Fibroblast of mammary gland (primary cell): ENCODE measurements at regions not wholly inside any gene's neighbourhood (a gene's known extent, or its start where the extent isn't known, plus 50 kb on each side); places are given as distances from the start of the nearest gene placed in this dataset.
A peak's percentile ranks its signal among the peaks of the same experiment; 100 is the strongest.

Experiments
- DNase-seq: peaks from one replicate; pipeline ENCODE4 v3.0.0-alpha.2; 2010; ENCODE audit warnings: low read depth
- H3K4me3 ChIP-seq: 2 replicates; pipeline ENCODE4 v1.5.1; 2011; ENCODE audit warnings: low read depth, mild to moderate bottlenecking, low read length, moderate library complexity; ENCODE audit not compliant: control insufficient read depth
- CTCF ChIP-seq: conservative IDR thresholded peaks from 2 replicates; pipeline ENCODE4 v1.5.1; 2011; ENCODE audit warnings: low read depth, low read length, inconsistent platforms; ENCODE audit not compliant: control insufficient read depth, insufficient read depth

GRCh38 chr16:48448841-48449481 is 63.7 kb upstream of the SIAH1 start:
- H3K4me3 ChIP-seq = no peak overlapping the region
- DNase-seq = no peak
- TF ChIP-seq CTCF = no peak

- TF ChIP-seq CTCF = no peak
- no peak overlapping the region for H3K4me3 ChIP-seq
- DNase-seq = no peak
These were observed 62.8 kb upstream of the SIAH1 start for GRCh38 chr16:48447940-48448536.

DNA sequence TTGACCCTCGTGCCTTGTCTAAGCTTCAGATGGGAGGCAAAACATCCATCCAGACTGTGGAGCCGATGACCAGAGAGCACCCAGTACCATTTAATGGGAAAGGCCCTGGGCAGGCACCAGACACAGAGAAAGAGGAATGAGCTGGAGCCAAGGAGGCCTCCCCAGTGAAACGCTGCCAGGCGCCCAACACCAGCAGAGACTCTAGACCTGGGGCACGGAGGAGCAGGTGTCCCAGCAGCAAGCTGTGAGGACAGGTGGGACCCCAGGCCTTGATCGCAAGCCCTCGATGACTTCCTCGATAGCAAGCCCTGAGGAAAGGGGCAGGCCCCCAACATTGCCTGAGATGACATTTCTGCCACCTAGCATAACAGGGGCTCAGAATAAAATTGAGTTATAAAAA is 62.2 kb upstream of the SIAH1 start:
- no peak for DNase-seq
- TF ChIP-seq CTCF = no peak
- no peak overlapping the region for H3K4me3 ChIP-seq

DNA sequence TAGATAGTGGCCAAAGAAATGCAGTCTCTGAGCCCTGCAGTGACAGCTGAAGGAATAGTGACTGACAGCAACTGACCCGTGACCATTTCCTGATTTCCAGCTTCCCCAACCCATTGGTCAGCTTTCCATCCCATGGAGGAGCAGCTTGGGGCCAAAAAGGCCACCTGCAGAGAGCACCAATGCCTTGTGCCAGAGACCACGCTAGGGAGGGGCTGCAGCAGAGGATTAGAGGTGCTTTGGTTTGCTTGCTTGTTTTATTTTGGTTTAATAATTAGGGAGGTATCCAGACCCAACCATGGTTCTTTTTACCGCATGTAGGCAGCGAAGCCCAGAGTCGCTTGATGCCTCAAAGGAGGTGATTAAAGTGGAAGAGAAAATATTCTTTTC is 61.3 kb upstream of the SIAH1 start:
- TF ChIP-seq CTCF = no peak
- no peak for DNase-seq
- H3K4me3 ChIP-seq = no peak overlapping the region

- TF ChIP-seq CTCF = no peak
- no peak overlapping the region for H3K4me3 ChIP-seq
- DNase-seq = no peak
These were observed 60.7 kb upstream of the SIAH1 start for GRCh38 chr16:48445782-48446533.

GRCh38 chr16:48444574-48444973 is 59.4 kb upstream of the SIAH1 start:
- DNase-seq = peak; percentile 97
- no peak for TF ChIP-seq CTCF
- no peak overlapping the region for H3K4me3 ChIP-seq
